Astrocyte of the cerebellum (primary cell): ENCODE measurements at regions not wholly inside any gene's neighbourhood (a gene's known extent, or its start where the extent isn't known, plus 50 kb on each side); places are given as distances from the start of the nearest gene placed in this dataset.

Source experiments
- DNase-seq: peaks from one replicate; pipeline ENCODE4 v3.0.0-alpha.2; 2011; ENCODE audit warnings: low read depth
- H3K4me3 ChIP-seq: 2 replicates; pipeline ENCODE4 v1.5.1; 2011; ENCODE audit warnings: mild to moderate bottlenecking, low read depth, low read length, moderate library complexity
- CTCF ChIP-seq: IDR thresholded peaks from 2 replicates; pipeline ENCODE4 v1.5.1; 2012; ENCODE audit warnings: low read length, low read depth, moderate library complexity, mild to moderate bottlenecking; ENCODE audit errors: missing control alignments
- in situ Hi-C: cut with HindIII; loops from 2 replicates; pipeline ENCODE4 v1.10.0; 2017; ENCODE audit warnings: low sequenced_read_pairs

DNA sequence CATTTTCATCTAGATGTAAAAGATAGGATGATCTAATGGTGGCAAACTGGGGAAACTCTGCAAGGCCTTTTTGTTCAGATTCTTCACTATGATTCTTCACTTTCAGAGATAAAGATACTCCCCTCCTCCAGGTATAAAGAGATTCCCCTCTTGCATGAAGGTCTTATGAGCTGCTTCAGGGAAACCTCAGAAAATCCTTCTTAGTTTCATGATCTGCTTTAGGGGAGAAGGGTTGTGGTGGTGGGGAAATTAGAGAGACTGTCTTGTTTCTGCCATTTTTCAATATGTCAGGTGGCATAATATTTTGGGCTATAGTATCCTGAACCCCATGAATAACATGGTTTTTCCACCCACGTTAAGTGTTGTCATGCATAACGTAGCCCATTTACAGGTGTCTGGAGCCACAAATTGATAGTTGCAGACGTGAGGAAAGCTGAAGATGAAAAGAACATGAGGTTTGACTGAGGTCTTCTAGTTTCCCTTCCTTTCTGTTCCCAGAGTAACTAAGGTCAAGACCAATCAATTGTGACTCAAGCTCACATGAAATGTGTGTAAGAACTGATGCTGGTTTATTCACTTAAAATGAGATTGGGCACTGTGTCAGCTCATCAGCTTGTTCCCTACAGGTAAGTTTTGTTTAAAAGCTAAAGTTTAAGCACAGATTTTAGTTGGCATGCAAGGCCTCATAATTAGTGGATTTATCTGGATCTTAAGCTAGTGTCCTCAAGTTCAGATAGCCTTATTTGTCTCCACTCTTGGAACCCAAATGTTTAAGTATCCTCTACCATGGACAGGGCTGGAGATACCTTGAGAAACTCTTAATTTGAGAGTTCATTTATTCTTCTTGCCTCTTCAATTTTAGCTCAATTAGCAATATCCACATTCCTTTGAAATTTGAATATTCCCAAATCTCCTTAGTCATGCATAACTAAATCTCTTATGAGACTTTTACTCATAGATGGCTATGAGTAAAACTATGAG, 304.5 kb upstream of the FANCL start:
- in situ Hi-C loops: no loop called here

DNA sequence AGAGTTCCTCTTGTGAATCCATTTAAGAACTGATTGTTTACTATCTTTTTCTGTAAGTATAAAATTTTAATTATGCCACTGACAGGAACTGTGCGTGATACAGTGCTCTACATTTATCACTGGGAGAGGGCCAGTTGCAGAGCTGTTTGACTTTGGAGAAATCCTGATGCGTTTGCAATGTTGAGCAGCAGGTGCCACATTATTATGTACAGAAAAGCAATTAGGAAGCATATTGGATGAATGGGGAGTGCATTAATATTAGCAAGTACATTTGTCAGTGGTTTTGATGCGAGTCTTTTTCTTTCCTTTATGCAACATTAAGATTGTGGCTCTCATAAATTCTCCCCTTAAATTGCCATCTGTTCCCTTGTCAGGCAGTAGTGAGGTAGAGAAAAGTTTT, 302.3 kb upstream of the FANCL start:
- no peak for DNase-seq
- TF ChIP-seq CTCF: no peak
- in situ Hi-C loops: no loop called here
- H3K4me3 ChIP-seq: no peak overlapping the region

More for the DNA sequence above, 304.5 kb upstream of the FANCL start:
- no peak overlapping the region for H3K4me3 ChIP-seq
- no peak for TF ChIP-seq CTCF
- no peak for DNase-seq

- in situ Hi-C loops: no loop called here
These were observed 300.4 kb upstream of the FANCL start for GRCh38 chr2:58541511-58541910.

GRCh38 chr2:58540681-58541080, 299.6 kb upstream of the FANCL start:
- no peak for DNase-seq
- no peak for TF ChIP-seq CTCF
- H3K4me3 ChIP-seq: no peak overlapping the region
- in situ Hi-C loops: no loop called here

More at GRCh38 chr2:58541511-58541910, 300.4 kb upstream of the FANCL start:
- no peak for DNase-seq
- H3K4me3 ChIP-seq: no peak overlapping the region
- no peak for TF ChIP-seq CTCF

DNA sequence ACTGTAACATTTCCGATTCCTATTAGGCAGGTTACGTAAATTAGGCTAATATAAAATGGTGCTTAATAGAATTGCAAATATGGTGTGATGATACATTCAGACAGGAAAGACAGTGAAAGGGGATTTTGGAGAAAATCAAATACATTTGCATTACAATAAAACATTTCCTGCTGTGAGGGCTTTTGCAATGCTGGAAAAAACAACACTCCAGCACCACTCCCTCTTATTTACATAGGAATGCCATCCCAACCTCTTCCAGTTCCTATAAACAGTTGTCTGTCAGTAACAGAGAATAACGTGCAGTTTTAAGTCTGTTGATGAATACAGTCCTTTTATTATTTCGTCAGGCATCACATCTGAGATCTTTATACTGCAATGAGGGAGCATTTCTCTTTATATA, 298.8 kb upstream of the FANCL start:
- no peak overlapping the region for H3K4me3 ChIP-seq
- in situ Hi-C loops: no loop called here
- DNase-seq: peak; percentile 23
- TF ChIP-seq CTCF: no peak

DNA sequence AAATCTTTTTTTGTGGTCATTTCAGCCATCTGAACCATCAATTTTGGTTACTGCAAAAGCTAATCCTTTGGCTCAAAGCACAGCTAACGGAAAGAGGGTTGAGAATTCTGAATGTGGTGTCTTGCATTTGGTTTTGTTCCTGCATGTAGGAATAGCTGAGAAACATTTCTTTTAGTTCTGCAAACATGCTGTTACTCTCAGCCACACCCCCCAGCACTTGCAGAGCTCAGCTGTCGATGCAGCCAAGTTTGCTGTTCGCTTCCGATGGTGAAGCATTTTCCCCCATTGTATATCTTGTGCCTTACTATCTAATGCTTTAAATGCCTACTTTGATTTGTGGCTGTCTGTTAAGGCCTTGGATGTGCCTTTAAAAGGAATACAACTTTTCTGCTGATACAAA, 294.9 kb upstream of the FANCL start:
- DNase-seq: no peak
- H3K4me3 ChIP-seq: no peak overlapping the region
- in situ Hi-C loops: no loop called here
- no peak for TF ChIP-seq CTCF
